Mesendoderm (in vitro differentiated cells): ENCODE measurements at regions not wholly inside any gene's neighbourhood (a gene's known extent, or its start where the extent isn't known, plus 50 kb on each side); places are given as distances from the start of the nearest gene placed in this dataset.

Experiments
- DNase-seq: peaks from one replicate; pipeline ENCODE4 v3.0.0; 2013
- H2AK5ac ChIP-seq: 2 replicates; pipeline ENCODE4 v1.6.1; 2013; ENCODE audit warnings: low read length, inconsistent platforms
- H2BK120ac ChIP-seq: 2 replicates; pipeline ENCODE4 v1.6.1; 2013; ENCODE audit warnings: low read depth, mild to moderate bottlenecking, low read length, moderate library complexity, mixed read lengths
- H2BK15ac ChIP-seq: replicated peaks from 2 replicates; pipeline ENCODE4 v1.6.1; 2013; ENCODE audit warnings: low read depth, mild to moderate bottlenecking, moderate library complexity
- H2BK5ac ChIP-seq: 2 replicates; pipeline ENCODE4 v1.6.1; 2013; ENCODE audit warnings: low read length, inconsistent platforms
- H3K18ac ChIP-seq: 2 replicates; pipeline ENCODE4 v1.6.1; 2013; ENCODE audit warnings: mild to moderate bottlenecking, low read length, mixed read lengths
- H3K23ac ChIP-seq: one replicate; pipeline ENCODE4 v1.6.1; 2013; ENCODE audit warnings: low read length
- H3K27ac ChIP-seq: 2 replicates; pipeline ENCODE4 v1.5.1; 2013; ENCODE audit warnings: low read depth, mild to moderate bottlenecking, inconsistent platforms, low read length, moderate library complexity
- H3K27me3 ChIP-seq: 2 replicates; pipeline ENCODE4 v1.6.1; 2013; ENCODE audit warnings: low read length, control low read depth, mild to moderate bottlenecking, inconsistent platforms; ENCODE audit not compliant: insufficient read depth, poor library complexity
- H3K36me3 ChIP-seq: 2 replicates; pipeline ENCODE4 v1.6.1; 2013; ENCODE audit warnings: low read length, inconsistent platforms; ENCODE audit not compliant: control insufficient read depth, insufficient read depth
- H3K4ac ChIP-seq: one replicate; pipeline ENCODE4 v1.6.1; 2013; ENCODE audit warnings: low read depth, mild to moderate bottlenecking, low read length, moderate library complexity
- H3K4me1 ChIP-seq: 2 replicates; pipeline ENCODE4 v1.6.1; 2013; ENCODE audit warnings: low read depth, low read length, inconsistent platforms; ENCODE audit not compliant: control insufficient read depth
- H3K4me2 ChIP-seq: 2 replicates; pipeline ENCODE4 v1.6.1; 2013; ENCODE audit warnings: low read length
- H3K4me3 ChIP-seq: 2 replicates; pipeline ENCODE4 v1.5.1; 2013; ENCODE audit warnings: mild to moderate bottlenecking, low read length
- H3K56ac ChIP-seq: one replicate; pipeline ENCODE4 v1.6.1; 2013; ENCODE audit warnings: low read length
- H3K79me1 ChIP-seq: 2 replicates; pipeline ENCODE4 v1.6.1; 2013; ENCODE audit warnings: low read length, inconsistent platforms
- H3K79me2 ChIP-seq: 2 replicates; pipeline ENCODE4 v1.6.1; 2013; ENCODE audit warnings: mild to moderate bottlenecking, low read length; ENCODE audit not compliant: control insufficient read depth, insufficient read depth
- H3K9ac ChIP-seq: 2 replicates; pipeline ENCODE4 v1.6.1; 2013; ENCODE audit warnings: low read length, inconsistent platforms
- H4K5ac ChIP-seq: one replicate; pipeline ENCODE4 v1.6.1; 2013; ENCODE audit warnings: low read length
- H4K8ac ChIP-seq: one replicate; pipeline ENCODE4 v1.6.1; 2013; ENCODE audit warnings: low read depth, mild to moderate bottlenecking, control low read depth, low read length, moderate library complexity
- WGBS: extraction: QIAGEN DNeasy Blood & Tissue Kit; methylation state at CpG from one replicate; pipeline ENCODE4 v1.1.7; 2013; ENCODE audit warnings: low lambda C conversion rate, missing lambda C conversion rate; ENCODE audit not compliant: insufficient coverage; ENCODE audit errors: extremely low coverage; 5-methylcytosine and 5-hydroxymethylcytosine counted together

- H3K4me2 ChIP-seq, result no peak overlapping the region
- H3K4me1 ChIP-seq, result no peaks in the 10 kb centered on the region
- no peak overlapping the region for H3K27ac ChIP-seq
- H3K23ac ChIP-seq, result no peak overlapping the region
- H3K4me3 ChIP-seq, result no peak overlapping the region
- no peak overlapping the region for H2BK15ac ChIP-seq
- H4K8ac ChIP-seq, result no peak overlapping the region
- H2AK5ac ChIP-seq, result no peak overlapping the region
- no peak overlapping the region for H3K9ac ChIP-seq
- no peaks in the 10 kb centered on the region for H3K36me3 ChIP-seq
- DNase-seq, result peak; percentile 14
- no CpG with 5 or more reads among the region's 4 CpGs for WGBS
- H3K79me1 ChIP-seq, result no peaks in the 10 kb centered on the region
- no peak overlapping the region for H3K4ac ChIP-seq
- no peak overlapping the region for H3K56ac ChIP-seq
- H2BK5ac ChIP-seq, result no peak overlapping the region
- no peaks in the 10 kb centered on the region for H3K79me2 ChIP-seq
- H3K18ac ChIP-seq, result no peak overlapping the region
- H4K5ac ChIP-seq, result no peak overlapping the region
- no peaks in the 10 kb centered on the region for H3K27me3 ChIP-seq
- H2BK120ac ChIP-seq, result no peak overlapping the region
Observed at GRCh38 chr14:88929656-88930436, 105.4 kb downstream of the TTC8 start.

DNA sequence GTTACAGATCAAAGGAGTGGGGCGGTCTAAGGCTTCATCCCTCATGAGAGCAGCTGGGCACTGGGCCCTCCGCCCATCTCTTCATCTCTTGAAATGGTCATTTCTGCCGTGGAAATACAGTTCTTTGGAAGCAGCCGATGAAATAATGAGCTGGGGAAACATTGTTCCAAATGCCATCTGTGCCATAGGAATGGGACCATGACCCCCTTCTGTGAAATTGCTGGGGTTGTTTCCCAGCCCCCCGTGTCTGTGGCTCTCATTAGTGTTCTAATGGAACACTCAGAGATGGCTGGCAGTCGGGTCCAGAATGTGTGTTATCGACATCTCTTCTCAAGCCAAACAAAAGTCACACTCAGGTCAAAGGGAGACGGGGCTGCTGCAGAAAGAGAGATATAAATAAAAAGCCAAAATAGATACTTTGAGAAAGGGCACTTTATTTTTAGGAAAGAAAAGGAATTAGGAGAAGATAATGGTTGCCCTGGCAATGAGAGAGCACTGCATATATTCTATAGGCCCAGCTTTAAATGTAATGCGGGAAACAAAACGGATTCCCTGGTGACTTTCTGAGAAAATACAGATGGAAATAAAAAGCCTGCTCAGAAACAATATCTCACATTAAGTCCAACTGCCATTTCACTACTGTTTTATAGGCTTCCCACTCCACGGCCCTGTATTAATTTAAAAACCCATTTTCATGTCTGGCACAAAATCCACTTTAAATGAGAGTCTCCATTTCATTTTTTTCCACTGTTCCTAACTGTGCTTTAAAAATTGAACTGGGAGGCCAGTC is 107.1 kb downstream of the TTC8 start:
- H2BK15ac ChIP-seq, result no peak overlapping the region
- no peak overlapping the region for H3K18ac ChIP-seq
- no peak overlapping the region for H2BK5ac ChIP-seq
- no CpG with 5 or more reads among the region's 11 CpGs for WGBS
- H3K27ac ChIP-seq, result no peak overlapping the region
- no peak overlapping the region for H3K9ac ChIP-seq
- H2AK5ac ChIP-seq, result no peak overlapping the region
- H2BK120ac ChIP-seq, result no peak overlapping the region
- DNase-seq, result no peak
- no peak overlapping the region for H4K5ac ChIP-seq
- no peak overlapping the region for H3K4ac ChIP-seq
- H3K23ac ChIP-seq, result no peak overlapping the region
- no peaks in the 10 kb centered on the region for H3K79me1 ChIP-seq
- H3K56ac ChIP-seq, result no peak overlapping the region
- no peak overlapping the region for H3K4me3 ChIP-seq
- no peaks in the 10 kb centered on the region for H3K27me3 ChIP-seq
- no peaks in the 10 kb centered on the region for H3K4me1 ChIP-seq
- no peak overlapping the region for H3K4me2 ChIP-seq
- H3K79me2 ChIP-seq, result no peaks in the 10 kb centered on the region
- no peak overlapping the region for H4K8ac ChIP-seq
- H3K36me3 ChIP-seq, result no peaks in the 10 kb centered on the region

DNA sequence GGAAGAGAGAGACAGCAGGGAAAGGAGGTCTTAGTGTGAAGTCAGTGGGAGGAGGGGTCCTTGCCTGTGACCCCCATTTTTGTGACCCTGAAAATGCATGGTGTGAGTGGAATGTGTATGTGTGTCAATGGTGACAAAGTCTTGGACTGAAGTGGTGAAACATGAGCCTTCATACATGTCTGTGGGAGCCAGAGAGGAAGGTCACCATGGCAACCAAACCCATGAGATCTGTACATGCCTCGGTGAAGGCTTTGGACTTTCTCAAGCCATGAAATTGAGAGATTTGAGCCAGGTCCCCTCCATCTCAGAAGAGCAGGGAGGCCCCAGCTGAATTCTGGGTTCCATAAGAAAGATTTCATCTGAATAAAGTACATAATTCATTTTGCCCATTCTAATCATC is 108.7 kb downstream of the TTC8 start:
- Histone ChIP-seq H3K27me3 (no peaks in the 10 kb centered on the region), H2BK15ac (no peak overlapping the region), H3K36me3 (no peaks in the 10 kb centered on the region), H3K18ac (no peak overlapping the region), H4K5ac (no peak overlapping the region), H3K79me1 (no peaks in the 10 kb centered on the region), H3K4me3 (no peak overlapping the region), H3K9ac (no peak overlapping the region), H2BK5ac (no peak overlapping the region), H3K23ac (no peak overlapping the region), H4K8ac (no peak overlapping the region), H3K4me1 (no peaks in the 10 kb centered on the region), H2BK120ac (no peak overlapping the region), H3K4ac (no peak overlapping the region), H2AK5ac (no peak overlapping the region), H3K79me2 (no peaks in the 10 kb centered on the region), H3K27ac (no peak overlapping the region), H3K56ac (no peak overlapping the region), H3K4me2 (no peak overlapping the region)
- WGBS, result no CpG with 5 or more reads among the region's 1 CpG
- no peak for DNase-seq

- Histone ChIP-seq H3K4me1 (no peaks in the 10 kb centered on the region), H3K4ac (no peak overlapping the region), H4K8ac (no peak overlapping the region), H3K27me3 (no peaks in the 10 kb centered on the region), H3K79me2 (no peaks in the 10 kb centered on the region), H2BK5ac (no peak overlapping the region), H3K18ac (no peak overlapping the region), H3K27ac (no peak overlapping the region), H2AK5ac (no peak overlapping the region), H2BK120ac (no peak overlapping the region), H3K79me1 (no peaks in the 10 kb centered on the region), H3K9ac (no peak overlapping the region), H2BK15ac (no peak overlapping the region), H3K36me3 (no peaks in the 10 kb centered on the region), H3K4me3 (no peak overlapping the region), H4K5ac (no peak overlapping the region), H3K4me2 (no peak overlapping the region), H3K23ac (no peak overlapping the region), H3K56ac (no peak overlapping the region)
- no CpG with 5 or more reads among the region's 3 CpGs for WGBS
- no peak for DNase-seq
Observed at GRCh38 chr14:88934351-88934806, 109.9 kb downstream of the TTC8 start.

DNA sequence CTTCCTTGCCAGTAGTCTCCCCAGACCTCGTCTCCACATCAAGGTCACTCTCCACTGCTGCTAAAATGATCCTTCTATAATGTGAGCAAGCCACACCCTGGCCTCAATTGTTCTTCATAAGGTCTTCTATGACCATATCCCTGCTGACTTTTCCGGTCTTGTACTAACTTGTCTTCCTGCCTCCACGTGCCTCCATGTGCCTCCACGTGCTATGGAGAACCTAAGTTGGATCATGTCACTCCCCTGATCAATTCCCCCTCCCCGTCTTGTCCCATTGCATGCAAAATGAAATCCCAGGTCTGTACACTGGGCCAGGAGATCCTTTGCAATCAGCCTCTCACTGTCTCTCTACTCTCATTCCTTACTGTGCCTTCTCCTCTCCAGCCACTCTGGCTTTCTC is 110.6 kb downstream of the TTC8 start:
- no peak overlapping the region for H2BK5ac ChIP-seq
- no peaks in the 10 kb centered on the region for H3K4me1 ChIP-seq
- H3K27ac ChIP-seq, result no peak overlapping the region
- no peak overlapping the region for H2BK15ac ChIP-seq
- H2AK5ac ChIP-seq, result no peak overlapping the region
- H3K79me1 ChIP-seq, result no peaks in the 10 kb centered on the region
- no peak overlapping the region for H3K4ac ChIP-seq
- WGBS, result no CpG with 5 or more reads among the region's 5 CpGs
- no peak overlapping the region for H4K5ac ChIP-seq
- DNase-seq, result no peak
- no peaks in the 10 kb centered on the region for H3K79me2 ChIP-seq
- H3K4me3 ChIP-seq, result no peak overlapping the region
- no peak overlapping the region for H3K23ac ChIP-seq
- H4K8ac ChIP-seq, result no peak overlapping the region
- no peak overlapping the region for H2BK120ac ChIP-seq
- H3K36me3 ChIP-seq, result no peaks in the 10 kb centered on the region
- H3K18ac ChIP-seq, result no peak overlapping the region
- H3K27me3 ChIP-seq, result no peaks in the 10 kb centered on the region
- H3K4me2 ChIP-seq, result no peak overlapping the region
- no peak overlapping the region for H3K56ac ChIP-seq
- no peak overlapping the region for H3K9ac ChIP-seq
